CD1c-positive myeloid dendritic cell (primary cell): ENCODE measurements at regions not wholly inside any gene's neighbourhood (a gene's known extent, or its start where the extent isn't known, plus 50 kb on each side); places are given as distances from the start of the nearest gene placed in this dataset.
"Not testable (repeated sequence)": the region's sequence is repeated elsewhere in the genome, so short reads cannot be mapped to it uniquely, and the experiment has no call there.

Experiments
- DNase-seq: peaks from one replicate; pipeline ENCODE4 v3.0.0-alpha.2; 2016; ENCODE audit errors: extremely low spot score

DNA sequence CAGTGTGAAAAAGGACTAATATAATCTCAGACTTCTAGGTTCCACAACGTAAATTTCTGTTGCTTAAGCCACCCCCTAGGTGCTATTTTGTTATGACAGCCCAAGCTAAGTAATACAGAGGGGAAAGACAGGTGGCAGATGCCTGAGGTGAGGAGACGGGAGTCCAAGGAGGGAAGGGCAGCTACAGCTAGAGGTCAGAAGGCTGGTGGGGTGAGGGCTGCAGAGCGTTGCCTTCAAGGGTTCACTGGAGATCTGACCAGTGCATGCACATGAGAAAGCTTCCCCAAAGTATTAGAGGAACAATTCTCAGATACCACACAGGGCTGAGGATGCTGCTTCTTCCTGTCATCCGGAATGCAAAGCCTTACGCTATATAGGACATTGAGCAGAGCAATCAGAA lies 104.7 kb upstream of the IRX4 start:
- no peak for DNase-seq

DNA sequence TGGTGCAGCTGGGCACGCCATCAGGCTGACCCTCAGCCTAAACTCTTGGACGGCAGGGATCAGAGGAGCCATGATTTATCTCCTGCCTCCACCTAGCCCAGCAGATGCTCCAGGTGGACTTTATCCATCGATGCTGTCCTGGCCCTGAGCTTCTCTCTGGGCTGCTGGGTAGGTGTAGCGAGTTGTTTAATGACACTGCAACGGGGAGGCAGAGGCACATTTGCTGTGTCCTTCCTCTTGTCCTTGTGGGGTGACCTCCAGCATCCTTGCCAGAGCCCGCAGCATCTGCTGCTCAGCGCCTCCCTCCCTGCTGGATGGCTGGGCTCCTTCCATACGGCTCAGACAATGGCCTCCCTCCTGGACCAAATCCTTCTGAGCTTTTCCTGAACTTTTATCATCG lies 103.1 kb upstream of the IRX4 start:
- no peak for DNase-seq

DNA sequence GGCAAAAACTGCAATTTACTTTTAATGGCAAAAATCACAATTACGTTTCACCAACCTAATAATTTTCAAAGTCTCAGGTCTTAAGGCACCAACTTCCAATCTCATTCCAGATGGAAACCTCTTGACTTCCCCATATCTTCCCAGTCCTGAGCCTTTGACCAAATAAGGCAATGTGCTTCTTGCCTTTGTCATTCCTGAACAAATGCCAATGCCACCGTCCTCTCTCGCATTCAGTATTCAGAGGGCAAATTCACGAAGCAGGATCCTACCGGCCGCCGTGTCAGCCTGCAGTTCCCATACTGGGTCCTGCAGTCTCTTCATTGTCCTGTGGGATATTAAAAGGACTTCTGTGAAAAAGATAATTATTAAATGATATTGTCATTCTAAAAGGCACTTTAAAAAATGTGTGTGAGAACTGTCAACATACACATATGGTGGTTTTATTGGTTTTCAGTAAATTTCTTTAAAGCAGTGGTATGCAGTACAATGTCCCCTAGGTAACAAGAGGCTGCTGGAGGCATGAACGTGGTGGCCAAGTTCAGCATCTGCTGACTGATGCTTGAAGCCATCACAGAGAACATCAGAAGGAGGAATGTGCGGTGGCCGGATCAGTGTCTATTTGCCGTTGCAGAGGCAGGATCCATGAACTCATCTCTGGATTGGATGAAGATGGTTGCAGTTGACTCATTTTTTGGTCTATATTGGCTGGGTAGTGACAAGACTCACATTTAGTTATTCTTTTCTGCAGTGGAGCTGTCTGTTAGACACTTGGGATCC lies 101.4 kb upstream of the IRX4 start:
- DNase-seq: no peak

DNA sequence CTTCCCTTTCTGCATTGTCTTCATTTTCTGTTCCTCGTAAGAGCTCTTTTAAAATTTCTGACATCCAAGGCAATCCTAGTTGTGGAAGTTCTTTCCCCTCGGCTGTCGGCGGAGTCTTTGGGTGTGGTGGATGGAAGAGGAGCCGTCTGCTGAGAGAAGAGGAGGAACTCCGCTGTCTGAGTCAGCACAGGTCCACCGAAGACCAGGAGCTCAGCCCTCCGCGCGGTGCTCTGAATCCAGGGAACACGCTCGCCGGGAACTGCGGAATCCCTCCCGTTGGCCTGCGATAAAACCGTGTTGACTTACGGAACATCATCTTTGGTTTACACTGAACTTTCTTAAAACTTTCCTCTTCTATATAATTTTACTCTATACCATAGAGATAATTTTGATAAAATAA lies 100.7 kb upstream of the IRX4 start:
- no peak for DNase-seq

DNA sequence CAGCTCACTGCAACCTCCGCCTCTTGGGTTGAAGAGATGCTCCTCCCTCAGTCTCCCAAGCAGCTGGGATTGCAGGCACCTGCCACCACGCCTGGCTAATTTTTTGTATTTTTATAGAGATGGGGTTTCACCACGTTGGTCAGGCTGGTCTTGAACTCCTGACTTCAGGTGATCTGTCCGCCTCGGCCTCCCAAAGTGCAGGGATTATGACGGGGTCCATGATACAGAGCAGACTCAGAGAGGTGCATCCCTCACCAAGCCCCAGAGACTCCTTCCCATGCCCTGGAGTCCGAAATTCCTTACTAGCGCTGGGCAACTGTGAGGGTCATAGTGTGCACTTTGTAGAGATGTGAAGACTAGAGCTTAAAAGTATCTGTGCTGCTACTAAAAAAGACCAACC lies 99.8 kb upstream of the IRX4 start:
- not testable (repeated sequence) for DNase-seq

DNA sequence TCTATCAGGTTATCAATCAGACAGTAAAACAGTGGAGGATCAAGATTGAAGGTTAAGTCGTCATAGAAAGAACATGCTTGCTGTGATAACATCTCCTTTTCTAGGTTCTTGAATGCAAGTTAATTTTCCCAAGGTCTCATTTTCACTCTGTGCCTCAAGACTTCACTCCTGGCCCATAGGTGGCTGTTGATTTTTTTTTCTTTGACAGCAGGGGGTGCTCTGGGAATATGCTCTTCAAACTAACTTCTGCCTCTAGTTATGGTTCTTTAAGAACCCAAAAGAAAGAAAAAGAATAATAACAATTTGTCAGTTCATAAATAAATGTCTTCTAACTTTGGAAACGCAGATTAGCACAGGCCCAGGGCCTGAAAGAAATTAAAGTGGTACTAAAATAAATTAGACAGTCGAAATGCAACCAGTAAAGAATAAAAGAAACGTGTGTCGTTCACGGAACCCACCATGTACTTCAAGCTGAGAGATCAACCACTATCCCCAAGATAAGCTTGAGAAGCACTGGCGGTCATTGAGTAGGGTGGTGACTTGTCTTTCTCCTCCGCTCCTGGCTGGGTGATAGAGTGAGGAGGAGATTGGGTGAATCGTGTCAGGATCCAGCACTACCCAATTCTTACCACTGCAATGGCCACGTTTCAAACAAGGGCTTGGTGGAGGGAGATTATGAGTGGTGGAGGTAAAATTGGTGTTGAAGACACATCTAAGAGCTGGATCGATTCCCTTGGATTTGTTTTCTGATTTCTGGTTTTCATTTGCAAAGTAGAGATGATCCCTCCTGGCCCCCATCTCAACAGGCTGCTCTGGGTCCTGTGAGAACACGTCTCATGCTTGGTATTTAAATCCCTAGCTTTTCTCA lies 93.4 kb upstream of the IRX4 start:
- no peak for DNase-seq

DNA sequence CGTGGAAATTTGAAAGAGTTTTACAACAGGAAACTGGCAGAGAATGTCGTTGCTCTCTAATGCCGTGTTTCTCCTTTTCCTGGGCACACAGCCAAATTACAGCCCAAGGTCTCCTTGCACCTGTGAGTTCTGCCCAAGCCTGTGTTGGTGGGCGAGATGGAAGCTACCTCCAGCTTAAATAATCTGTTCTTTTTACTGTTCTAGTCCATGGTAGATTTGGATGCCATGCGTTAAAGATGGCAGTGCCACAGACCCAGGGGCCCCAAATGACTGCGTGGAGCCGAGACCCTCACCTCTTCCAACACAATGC lies 92.6 kb upstream of the IRX4 start:
- no peak for DNase-seq

DNA sequence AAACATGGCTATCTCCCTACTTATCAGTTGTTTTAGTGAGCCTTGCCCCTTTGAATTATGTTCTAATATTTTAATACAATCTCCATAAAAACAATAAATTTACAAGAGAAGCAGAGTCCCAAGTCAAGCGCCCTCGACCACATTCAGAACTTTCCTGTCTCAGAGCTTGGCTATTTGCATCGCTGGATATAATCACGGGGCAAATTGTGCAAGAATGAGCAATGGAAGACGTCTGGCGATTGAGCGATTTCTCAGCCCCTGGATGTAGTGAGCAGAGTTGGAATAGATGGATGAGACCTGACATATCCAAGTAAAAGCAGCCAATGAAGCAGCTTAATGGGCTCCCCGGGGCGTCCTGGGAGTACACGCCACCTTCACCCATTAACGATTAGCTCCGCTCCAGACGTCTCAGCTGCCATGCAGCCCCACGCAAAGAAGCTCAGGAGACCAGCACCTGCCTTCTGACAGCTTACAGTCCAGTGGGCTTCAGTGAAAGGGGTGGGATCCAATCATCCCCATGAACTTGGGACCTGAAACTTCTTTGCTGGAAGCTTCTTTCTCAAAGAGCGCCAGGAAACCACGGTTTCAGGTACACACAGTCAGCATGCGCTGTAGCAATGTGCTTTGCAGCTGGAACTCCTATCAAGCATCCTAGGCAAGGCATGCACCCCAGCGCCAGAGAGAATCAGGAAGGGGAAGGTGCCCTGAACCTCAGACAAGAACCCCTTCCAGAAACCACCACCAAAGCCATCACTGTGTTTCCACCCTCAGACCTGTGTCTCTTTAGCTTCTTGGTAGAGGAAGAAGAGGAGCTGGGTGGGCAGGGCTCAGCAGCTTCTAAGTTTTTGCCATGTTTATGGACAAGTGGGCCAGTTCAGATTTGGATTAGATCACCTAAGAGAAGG lies 92.0 kb upstream of the IRX4 start:
- DNase-seq: no peak

DNA sequence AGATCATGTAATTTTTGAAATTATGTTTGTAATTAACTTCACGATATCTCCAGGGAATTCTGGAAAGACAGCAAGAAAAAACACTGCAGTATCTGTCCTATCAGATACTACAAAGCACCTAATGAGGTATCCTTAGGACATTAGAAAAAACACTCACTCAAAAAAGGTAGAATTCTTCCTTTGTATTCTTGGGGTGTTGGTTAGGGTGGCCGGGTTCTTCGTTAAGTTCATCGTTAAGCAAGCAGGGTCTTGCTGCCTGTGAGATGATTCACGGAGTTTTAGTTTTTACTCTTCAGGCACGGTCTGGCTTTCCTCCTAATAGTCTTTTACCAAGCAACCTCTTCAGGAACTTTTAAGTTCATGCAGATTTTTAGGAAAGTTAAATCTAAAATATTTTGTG lies 91.4 kb upstream of the IRX4 start:
- no peak for DNase-seq

DNA sequence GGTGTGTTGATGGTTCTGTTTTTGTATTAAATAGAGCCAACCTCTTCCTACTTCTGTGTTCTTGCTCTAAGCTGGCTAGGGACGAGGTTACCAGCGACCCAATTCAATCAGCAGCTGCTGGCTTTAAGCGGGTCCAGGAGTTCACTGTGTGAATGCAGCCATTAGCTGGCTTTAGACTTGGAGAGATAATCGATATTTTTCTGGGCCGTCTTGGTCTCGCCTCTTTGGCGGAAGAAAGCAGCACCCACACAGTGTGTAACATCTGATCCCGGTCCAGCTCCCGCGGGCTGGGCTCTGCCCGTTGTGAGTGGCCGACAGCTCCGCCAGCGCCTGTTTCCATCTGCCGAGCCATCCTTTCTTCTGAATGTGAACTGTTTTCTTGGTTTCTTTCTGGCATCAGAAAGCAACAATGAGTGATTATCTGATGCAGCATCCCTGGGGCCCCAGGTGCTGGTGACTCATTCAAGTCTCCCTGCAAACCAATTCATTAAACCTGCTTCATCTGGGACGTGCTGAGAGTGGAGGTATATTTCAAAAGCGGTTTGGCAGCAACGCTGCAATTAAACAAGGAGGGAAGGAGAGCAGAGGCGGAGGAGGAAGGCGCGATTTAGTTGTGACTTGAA lies 90.8 kb upstream of the IRX4 start:
- no peak for DNase-seq

DNA sequence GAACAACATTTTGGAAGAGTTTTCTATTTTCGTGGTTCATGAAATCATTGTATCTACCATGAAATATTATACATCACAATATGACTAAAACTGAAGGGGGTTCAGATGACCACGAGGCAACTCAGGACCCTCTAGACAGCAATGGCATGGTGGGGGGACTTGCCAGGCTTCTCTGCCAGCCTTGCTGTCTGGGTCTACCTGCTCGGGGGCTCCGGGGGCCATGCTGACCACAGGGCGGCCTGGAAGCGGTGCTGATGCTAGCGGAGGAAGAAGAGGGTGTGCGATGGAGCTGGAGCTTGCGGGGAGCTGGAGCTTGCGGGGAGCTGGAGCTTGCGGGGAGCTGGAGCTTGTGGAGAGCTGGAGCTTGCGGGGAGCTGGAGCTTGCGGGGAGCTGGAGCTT lies 89.2 kb upstream of the IRX4 start:
- DNase-seq: no peak

DNA sequence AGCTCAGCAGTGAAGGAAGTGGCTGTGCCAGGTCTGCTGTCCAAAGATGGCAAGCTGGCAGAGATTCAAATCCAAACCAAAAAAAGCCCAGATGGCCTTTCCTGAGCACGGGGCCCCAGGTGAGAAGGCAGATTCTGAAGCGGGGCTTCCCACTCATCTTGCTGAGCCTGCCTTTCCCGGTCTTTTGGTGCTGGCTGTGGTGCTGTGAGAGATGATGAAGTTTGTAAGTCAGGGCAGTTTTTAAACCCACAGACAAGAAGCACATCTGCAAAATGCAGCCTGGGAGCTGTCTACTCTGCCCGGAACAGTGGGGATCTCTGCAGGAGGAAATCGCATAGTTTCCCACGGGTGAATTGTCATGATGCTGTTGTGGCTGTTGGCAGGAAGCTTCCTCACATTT lies 85.0 kb upstream of the IRX4 start:
- DNase-seq: no peak

DNA sequence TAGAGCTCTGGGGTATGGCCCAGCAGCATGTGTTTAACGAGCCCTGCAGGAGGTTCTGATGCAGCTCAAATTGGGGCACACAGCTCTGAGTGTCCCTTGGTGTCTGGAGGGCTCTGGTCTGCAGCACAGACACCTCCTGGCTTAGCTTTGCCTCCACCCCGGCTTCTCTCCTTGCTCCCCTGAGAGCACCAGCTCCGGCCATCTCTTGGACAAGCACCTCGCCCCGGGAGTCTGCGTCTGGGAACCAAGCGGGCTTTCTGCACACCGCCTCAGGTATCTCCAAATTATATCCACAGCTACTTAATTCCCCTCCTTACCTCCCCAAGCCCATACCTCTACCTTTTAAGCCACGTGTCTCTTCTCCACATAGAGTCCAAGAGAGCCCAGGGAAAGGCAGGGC lies 83.7 kb upstream of the IRX4 start:
- no peak for DNase-seq

DNA sequence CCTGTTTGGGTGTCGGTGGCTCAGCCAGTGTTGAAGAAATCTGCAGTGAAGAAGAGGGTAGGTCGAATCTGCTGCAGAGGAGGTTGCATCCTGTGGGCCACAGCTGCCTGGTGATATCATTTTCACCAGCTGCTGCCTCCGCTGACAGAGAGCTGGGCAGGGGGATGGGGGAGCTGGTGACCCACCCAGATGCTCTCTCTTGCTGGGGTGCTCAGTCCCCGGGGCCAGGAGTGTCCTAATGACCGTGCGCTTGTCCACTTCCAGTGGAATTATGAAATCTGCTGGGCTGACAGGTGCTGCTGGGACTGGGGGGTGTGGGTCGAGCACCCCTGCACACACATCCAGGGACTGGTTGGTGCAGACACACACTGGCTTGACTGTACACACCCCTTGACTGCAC lies 83.2 kb upstream of the IRX4 start:
- no peak for DNase-seq

DNA sequence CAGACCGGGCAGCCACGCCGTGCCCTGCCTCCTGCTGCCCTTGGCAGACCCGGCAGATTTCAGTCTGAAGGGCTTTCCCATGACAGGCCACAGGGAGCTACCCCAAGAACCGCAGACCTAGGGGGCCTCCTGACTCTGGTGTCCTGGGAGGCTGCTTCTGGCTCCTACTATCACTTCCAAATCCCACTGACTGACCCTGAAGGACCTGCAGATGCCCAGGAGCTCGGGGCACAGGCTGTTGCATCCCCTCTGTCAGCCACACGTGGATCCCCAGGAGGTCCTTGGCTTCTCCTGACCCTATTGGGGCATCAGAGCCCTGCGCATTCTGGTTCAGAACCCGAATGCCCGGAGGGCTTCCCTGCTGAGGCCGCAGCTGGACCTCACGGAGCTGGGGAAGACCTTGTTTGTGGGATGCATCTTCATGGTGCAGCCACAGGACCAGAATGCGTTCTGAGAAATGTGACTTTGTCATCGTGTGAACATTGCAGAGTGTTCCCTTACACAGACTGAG lies 81.3 kb upstream of the IRX4 start:
- DNase-seq: no peak

DNA sequence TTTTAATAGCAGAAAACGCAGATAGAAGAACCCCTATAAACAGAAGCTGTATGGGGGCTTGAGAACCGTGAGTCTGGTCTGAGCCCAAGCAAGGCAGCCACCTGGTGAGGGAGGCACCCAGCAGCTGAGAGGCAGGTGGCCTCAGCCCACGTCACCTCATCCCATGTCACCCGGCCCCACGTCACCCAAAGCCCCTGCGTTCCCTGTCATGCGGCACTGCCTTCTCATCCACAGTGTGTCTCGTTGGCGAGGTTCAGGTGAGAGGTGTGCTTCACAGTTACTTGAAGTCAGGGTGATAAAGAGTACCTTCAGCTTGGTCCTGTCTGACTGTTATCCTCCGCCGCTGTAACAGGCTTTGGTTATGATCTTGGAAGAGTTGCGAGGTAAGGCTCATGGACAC lies 80.6 kb upstream of the IRX4 start:
- no peak for DNase-seq

DNA sequence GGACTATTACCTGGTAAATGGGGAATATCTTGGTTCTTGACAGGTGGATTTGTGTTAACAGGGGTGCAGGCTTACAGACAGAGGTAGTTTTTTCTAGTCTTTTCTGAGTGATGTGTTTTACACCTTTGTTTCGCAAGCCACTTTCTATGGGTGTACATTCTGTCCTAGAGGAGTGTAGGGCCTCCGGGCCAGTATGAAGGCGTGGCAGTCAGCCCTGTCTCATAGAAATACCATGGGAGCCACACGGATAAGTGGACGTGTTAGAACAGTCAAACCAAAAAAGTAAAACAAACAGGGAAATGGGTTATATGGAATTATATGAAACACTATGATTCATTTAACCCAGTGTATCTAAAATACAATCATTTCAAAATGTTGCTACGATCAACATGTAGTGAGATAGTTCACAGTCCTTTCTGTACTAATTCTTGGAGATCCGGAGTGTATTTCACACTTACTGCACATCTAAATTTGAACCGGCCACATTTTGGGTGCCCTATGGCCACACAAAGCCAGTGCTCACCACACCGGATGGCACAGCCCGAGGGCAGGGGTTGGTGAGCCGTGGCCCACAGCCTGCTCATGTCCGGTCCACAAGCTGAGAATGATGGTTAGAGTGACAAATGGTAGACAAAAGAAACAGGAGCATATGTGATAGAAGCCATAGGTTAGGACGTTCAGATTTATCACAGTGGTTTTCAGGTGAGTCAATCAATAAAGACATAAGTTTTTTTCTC lies 80.1 kb upstream of the IRX4 start:
- DNase-seq: no peak

DNA sequence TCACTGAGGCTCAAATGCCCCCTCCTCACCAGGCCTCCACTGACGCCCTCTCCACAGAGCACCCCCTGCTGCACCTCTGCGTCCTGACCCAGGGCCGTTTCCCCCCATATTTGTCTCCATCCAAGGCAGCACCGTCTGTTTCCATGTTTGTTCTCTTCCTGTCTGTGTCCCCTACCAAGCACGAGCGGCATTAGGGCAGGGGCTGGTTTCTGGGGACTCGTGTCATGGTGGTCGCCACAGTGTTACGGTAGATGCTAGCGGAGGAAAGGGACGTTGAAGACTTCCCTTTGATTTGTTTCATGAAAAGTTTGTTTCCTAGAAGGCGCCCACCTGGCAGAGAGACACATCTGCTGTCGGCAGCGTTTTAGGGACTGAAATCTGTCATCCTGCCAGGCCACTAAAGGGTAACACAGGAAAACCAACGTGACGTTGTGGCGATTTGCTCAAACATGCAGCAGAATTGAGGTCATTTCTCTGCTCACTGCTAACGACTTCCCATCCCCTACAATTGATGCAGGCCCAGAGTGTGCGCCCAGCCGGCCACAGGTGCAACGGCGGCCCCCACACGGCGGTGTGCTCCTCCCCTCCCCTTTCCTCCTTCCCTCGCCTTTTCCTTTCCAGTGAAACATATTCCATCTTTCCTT lies 79.3 kb upstream of the IRX4 start:
- no peak for DNase-seq

DNA sequence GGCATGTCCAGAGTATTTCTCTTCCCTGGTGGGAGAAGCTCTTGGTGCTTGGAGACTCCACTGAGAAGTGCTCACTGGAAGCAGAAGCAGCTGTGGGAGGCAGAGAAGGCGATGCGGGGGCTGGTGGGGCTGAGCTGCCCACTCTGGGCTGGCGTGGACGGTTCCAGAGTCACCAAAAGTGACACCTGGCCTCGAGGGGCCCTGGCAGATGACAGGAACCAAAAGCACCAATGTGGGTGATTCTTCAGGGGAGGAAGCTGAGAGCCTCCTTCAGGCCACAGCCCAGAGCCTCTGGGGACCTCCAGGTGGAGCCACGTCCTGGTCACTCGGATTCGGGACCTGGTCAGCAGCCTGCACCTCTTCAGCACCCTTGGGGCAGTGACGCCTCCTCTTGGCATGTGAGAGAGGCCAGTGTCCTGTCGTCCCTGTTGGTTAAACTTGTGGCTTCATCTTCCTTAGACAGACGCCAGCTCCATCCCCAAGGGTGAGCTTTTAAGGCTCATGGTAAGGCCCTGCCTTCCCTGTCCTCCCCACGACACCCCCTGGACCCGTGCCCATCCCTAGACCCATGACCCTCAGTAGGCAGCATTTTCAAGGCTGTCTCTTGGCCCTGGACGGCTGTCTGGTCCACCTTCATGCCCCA lies 78.7 kb upstream of the IRX4 start:
- DNase-seq: no peak
